Activated naive CD4-positive, alpha-beta T cell treated with anti-CD3 and anti-CD28 coated beads, Interleukin-2, amount 50 U/mL, for 72 hours (primary cell): ENCODE measurements at regions not wholly inside any gene's neighbourhood (a gene's known extent, or its start where the extent isn't known, plus 50 kb on each side); places are given as distances from the start of the nearest gene placed in this dataset.

Source experiments
- ATAC-seq, 2 donors: fragments of 150-1000 bp; cut with Tn5 transposase; 2 replicates each; pipeline ENCODE4 v1.10.0; 2021; ENCODE audit warnings: mild to moderate bottlenecking in 2 of 2, moderate library complexity in 2 of 2
- DNase-seq, 2 donors: peaks; one replicate each; pipeline ENCODE4 v3.0.0; 2021 to 2022; ENCODE audit warnings: low spot score in 2 of 2
- H3K27ac Mint-ChIP-seq, 2 donors: one replicate each; pipeline ENCODE4 v1.8.0; 2022; ENCODE audit warnings: mild to moderate bottlenecking in 2 of 2, mixed read lengths in 2 of 2
- H3K36me3 Mint-ChIP-seq, 2 donors: one replicate each; pipeline ENCODE4 v1.8.0; 2022; ENCODE audit warnings: mixed read lengths in 2 of 2
- H3K9me3 Mint-ChIP-seq, 2 donors: one replicate each; pipeline ENCODE4 v1.8.0; 2022; ENCODE audit warnings: mixed read lengths in 2 of 2

GRCh38 chr1:230540421-230541155 is 101.7 kb upstream of the COG2 start:
- Mint-ChIP-seq H3K9me3 (no peaks in the 10 kb centered on the region), H3K27ac (no peak overlapping the region), H3K36me3 (peaks cover 0 to 4% of the 10 kb centered on the region in 2 donors)
- no peak for DNase-seq
- ATAC-seq = no peak

GRCh38 chr1:230537456-230537855 is 104.8 kb upstream of the COG2 start:
- H3K27ac Mint-ChIP-seq = no peak overlapping the region
- ATAC-seq (no peak), DNase-seq (no peak)
- H3K36me3 Mint-ChIP-seq = peaks cover 11% of the 10 kb centered on the region in 2 donors
- H3K9me3 Mint-ChIP-seq = peaks cover 8 to 10% of the 10 kb centered on the region in 2 donors

- ATAC-seq (no peak), DNase-seq (no peak)
- Mint-ChIP-seq H3K27ac (no peak overlapping the region), H3K9me3 (peaks cover 8 to 10% of the 10 kb centered on the region in 2 donors), H3K36me3 (peaks cover 11% of the 10 kb centered on the region in 2 donors)
Observed at GRCh38 chr1:230536641-230537155, 105.6 kb upstream of the COG2 start.

GRCh38 chr1:230534224-230534623 is 108.1 kb upstream of the COG2 start:
- no peak overlapping the region for H3K27ac Mint-ChIP-seq
- no peak for ATAC-seq
- DNase-seq = no peak
- H3K36me3 Mint-ChIP-seq = peaks cover 11 to 16% of the 10 kb centered on the region in 2 donors
- H3K9me3 Mint-ChIP-seq = peaks cover 8 to 21% of the 10 kb centered on the region in 2 donors

GRCh38 chr1:230531103-230531502 is 105.0 kb upstream of the PGBD5 start:
- DNase-seq (no peak), ATAC-seq (no peak)
- Mint-ChIP-seq H3K36me3 (peaks cover 11 to 18% of the 10 kb centered on the region in 2 donors), H3K9me3 (peaks cover 8 to 23% of the 10 kb centered on the region in 2 donors), H3K27ac (no peak overlapping the region)

- no peak for DNase-seq
- Mint-ChIP-seq H3K36me3 (no peaks in the 10 kb centered on the region), H3K27ac (no peak overlapping the region), H3K9me3 (peaks cover 0 to 3% of the 10 kb centered on the region in 2 donors)
- no peak for ATAC-seq
Observed at GRCh38 chr1:230519246-230519645, 93.1 kb upstream of the PGBD5 start.

- DNase-seq (no peak), ATAC-seq (no peak)
- H3K36me3 Mint-ChIP-seq = no peaks in the 10 kb centered on the region
- H3K9me3 Mint-ChIP-seq = peaks cover 0 to 3% of the 10 kb centered on the region in 2 donors
- H3K27ac Mint-ChIP-seq = no peak overlapping the region
Observed at GRCh38 chr1:230518511-230518910, 92.4 kb upstream of the PGBD5 start.

- Mint-ChIP-seq H3K27ac (no peak overlapping the region), H3K36me3 (no peaks in the 10 kb centered on the region), H3K9me3 (peaks cover 0 to 5% of the 10 kb centered on the region in 2 donors)
- DNase-seq (no peak), ATAC-seq (no peak)
Observed at GRCh38 chr1:230517786-230518185, 91.7 kb upstream of the PGBD5 start.

GRCh38 chr1:230517326-230517725 is 91.2 kb upstream of the PGBD5 start:
- Mint-ChIP-seq H3K36me3 (no peaks in the 10 kb centered on the region), H3K27ac (no peak overlapping the region), H3K9me3 (peaks cover 0 to 5% of the 10 kb centered on the region in 2 donors)
- DNase-seq = no peak
- ATAC-seq = no peak

GRCh38 chr1:230516889-230517288 is 90.8 kb upstream of the PGBD5 start:
- DNase-seq (no peak), ATAC-seq (no peak)
- H3K9me3 Mint-ChIP-seq = peaks cover 0 to 5% of the 10 kb centered on the region in 2 donors
- H3K36me3 Mint-ChIP-seq = no peaks in the 10 kb centered on the region
- H3K27ac Mint-ChIP-seq = no peak overlapping the region

- Mint-ChIP-seq H3K9me3 (peaks cover 0 to 5% of the 10 kb centered on the region in 2 donors), H3K36me3 (no peaks in the 10 kb centered on the region), H3K27ac (no peak overlapping the region)
- ATAC-seq = no peak
- DNase-seq = no peak
Observed at GRCh38 chr1:230515451-230516145, 89.5 kb upstream of the PGBD5 start.

GRCh38 chr1:230510496-230510895 is 84.4 kb upstream of the PGBD5 start:
- Mint-ChIP-seq H3K9me3 (peaks cover 0 to 5% of the 10 kb centered on the region in 2 donors), H3K36me3 (no peaks in the 10 kb centered on the region), H3K27ac (no peak overlapping the region)
- DNase-seq = no peak
- no peak for ATAC-seq

GRCh38 chr1:230509281-230509977 is 83.3 kb upstream of the PGBD5 start:
- no peak for DNase-seq
- H3K36me3 Mint-ChIP-seq = no peaks in the 10 kb centered on the region
- peaks cover 0 to 5% of the 10 kb centered on the region in 2 donors for H3K9me3 Mint-ChIP-seq
- peak overlapping the region in 1 of 2 donors; percentile 31 for H3K27ac Mint-ChIP-seq
- ATAC-seq = peak; percentile 16 to 55

GRCh38 chr1:230507666-230508402 is 81.7 kb upstream of the PGBD5 start:
- H3K9me3 Mint-ChIP-seq = no peaks in the 10 kb centered on the region
- no peaks in the 10 kb centered on the region for H3K36me3 Mint-ChIP-seq
- no peak for ATAC-seq
- no peak for DNase-seq
- no peak overlapping the region for H3K27ac Mint-ChIP-seq

- H3K27ac Mint-ChIP-seq = no peak overlapping the region
- ATAC-seq = no peak
- H3K9me3 Mint-ChIP-seq = no peaks in the 10 kb centered on the region
Observed at GRCh38 chr1:230507236-230507635, 81.1 kb upstream of the PGBD5 start.

GRCh38 chr1:230506451-230506850 is 80.3 kb upstream of the PGBD5 start:
- H3K27ac Mint-ChIP-seq = no peak overlapping the region
- H3K36me3 Mint-ChIP-seq = no peaks in the 10 kb centered on the region
- DNase-seq = no peak
- no peaks in the 10 kb centered on the region for H3K9me3 Mint-ChIP-seq
- ATAC-seq = no peak

More at GRCh38 chr1:230507236-230507635, 81.1 kb upstream of the PGBD5 start:
- H3K36me3 Mint-ChIP-seq = no peaks in the 10 kb centered on the region
- DNase-seq = no peak
